ENCODE measurements at regions not wholly inside any gene's neighbourhood (a gene's known extent, or its start where the extent isn't known, plus 50 kb on each side); places are given as distances from the start of the nearest gene placed in this dataset.

DNA sequence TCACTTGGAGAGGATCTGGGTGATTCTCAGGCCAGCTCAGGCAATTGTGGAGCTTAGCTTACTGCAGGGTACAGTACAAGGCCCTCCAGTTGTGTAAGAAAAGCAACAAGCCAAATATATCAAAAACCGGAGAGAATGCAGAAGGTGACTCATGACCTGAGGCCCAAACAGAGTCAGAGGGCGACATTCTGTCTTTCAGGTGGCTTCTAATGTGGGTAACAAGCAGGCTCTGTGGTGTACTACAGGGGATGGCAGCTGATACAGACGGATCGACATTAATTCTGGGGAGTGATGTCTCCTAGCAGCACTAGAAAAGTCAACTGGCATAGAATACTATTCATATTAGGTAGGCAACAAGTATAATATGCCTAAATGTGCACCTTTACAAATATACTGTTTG lies 219.5 kb upstream of the SOX11 start:
- DNase-seq (ENCODE audit: low read depth, low spot score), result no peak

DNA sequence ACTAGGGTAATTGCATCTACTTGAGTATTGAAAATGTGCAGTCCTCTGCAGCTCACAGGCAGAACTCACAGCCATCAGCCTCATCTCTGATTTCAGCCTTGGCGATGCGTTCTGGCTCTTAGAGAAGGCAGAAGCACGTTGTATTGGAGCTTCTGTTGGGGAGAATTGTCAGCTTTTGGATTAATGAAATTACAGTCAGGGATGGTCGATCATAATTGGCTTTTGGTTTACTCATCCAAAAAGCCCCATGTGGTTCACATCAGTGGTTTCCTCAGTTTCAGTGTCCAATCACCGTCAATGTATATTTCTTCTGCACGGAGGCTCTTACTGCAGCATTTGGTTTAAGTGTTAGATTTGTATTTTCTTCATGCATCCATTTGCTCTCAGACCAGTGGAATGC lies 218.5 kb upstream of the SOX11 start:
- no peak for DNase-seq (ENCODE audit: low read depth, low spot score)

DNA sequence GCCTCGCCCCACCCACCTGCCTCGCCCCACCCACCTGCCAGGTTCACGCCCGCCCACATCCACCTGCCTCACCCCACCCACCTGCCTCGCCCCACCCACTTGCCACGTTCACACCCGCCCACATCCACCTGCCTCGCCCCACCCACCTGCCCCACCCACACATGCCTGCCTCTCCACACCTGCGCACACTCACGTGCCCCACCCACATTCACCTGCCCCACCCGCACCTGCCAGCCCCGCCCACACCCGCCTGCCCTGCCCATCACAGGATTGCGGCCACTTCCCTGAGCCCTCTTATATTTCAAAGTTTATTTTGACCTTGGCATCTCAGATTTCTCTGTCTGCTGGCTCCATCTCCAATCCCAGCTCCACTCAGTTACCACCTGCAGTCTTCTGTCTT lies 217.5 kb upstream of the SOX11 start:
- DNase-seq (ENCODE audit: low read depth, low spot score), result no peak

DNA sequence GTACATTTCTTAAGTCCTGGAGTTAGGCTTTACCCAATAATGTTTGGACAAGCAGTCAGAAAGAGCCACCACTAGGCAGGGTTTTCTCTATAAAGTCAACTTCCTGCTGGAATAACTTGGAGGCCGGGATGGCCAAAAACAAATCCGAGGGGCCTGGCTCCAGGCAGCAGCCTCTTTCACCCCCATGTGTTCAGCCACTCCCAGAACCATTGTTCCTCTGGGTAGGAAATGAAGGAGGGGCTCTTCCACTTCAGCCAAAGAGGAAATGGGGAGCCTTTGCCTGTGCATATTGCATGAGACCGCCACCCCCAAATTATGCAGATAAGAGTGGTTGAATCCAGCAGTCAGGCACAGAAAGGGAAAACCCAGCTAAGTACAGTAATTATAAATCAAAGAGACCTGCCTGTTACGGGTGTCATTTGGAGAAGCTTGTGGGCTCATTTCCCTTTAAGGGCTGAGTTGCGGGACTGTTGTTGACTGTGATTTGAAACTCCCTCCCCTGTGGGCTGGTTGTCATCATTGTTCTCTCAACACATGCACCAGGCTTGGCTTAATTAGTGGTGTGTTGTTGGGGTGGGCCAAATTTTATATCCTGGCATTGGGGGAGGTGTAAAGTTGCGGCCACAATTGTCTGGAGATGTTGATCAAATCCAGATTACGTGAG lies 212.8 kb upstream of the SOX11 start:
- no peak for DNase-seq (ENCODE audit: low read depth, low spot score)

DNA sequence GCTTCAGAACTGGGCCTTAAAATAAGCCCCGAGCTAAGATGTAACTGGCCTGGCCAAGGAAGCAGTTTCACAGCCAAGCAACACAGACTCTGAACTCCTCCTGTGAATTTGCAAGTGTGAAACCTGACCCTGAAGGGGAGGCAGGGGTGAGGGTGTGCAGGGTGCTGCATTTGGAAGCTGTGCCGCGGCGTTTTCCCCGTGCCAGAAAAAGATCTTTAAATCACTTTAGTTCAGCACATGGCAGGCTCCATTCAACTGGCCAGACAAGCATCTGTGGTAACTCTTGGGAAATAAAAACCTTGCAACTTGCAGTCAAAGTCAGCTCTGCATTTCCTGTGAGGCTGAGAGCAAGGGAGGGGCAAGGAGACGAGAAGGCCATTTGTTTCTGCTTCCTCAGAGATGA lies 209.3 kb upstream of the SOX11 start:
- peak; percentile 21 for DNase-seq (ENCODE audit: low read depth, low spot score)

DNA sequence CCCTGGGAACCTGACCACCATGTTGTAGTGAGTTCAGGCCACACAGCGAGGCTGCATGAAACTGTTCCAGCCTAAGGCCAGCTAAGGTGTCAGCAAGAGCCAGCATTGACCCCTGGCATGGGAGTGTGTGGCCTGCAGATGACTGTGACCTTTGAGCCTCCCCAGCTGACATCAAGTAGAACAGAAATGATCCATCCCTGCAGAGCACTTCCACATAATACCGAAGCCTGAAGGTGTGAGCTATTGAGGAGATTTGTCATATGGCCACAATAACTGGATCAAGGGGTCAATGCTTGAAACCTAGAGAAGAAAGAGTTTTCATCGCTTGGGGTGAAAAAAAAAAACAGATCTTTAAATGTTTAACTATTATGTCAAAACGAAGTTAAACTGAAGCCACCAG lies 207.3 kb upstream of the SOX11 start:
- no peak for DNase-seq (ENCODE audit: low read depth, low spot score)

DNA sequence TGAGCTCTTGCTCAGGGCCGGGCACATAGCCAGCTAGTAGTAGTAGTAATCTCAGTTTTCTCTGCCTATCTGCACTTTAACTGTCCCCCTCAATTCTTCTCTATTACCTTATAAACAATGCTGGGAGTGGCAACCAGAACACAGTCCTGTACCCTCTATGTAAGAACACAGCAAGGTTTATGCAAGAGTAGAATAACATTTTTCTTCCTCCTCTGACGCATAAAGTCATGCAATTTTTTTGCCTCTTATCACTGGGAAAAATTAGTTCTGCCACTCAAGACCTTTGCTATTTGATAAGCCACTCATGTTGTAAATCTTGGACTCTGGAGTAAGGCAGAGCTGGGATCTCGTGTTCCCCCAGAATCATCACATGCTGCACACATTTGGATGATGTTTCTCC lies 200.7 kb upstream of the SOX11 start:
- no peak for DNase-seq (ENCODE audit: low read depth, low spot score)

DNA sequence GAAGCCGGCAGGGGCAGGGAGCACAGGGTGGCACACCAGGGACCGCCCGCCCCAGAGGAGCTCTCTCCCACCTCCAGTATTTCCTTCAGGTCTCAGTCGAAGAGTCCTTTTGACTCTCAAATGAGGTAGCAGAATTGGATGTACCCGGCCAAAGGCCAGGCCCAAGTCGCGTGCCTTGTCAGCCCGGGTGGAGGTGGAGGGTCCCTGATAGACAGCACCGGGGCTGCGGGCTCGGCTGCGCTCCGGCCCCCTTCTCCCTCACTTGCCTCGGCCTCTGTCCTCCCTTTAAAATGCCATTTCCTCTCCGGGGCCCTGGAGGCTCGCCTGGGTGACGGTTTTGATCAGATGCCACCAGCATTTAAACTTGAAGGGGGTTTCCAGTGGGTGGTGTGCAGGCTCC lies 198.9 kb upstream of the SOX11 start:
- DNase-seq (ENCODE audit: low read depth, low spot score), result no peak

DNA sequence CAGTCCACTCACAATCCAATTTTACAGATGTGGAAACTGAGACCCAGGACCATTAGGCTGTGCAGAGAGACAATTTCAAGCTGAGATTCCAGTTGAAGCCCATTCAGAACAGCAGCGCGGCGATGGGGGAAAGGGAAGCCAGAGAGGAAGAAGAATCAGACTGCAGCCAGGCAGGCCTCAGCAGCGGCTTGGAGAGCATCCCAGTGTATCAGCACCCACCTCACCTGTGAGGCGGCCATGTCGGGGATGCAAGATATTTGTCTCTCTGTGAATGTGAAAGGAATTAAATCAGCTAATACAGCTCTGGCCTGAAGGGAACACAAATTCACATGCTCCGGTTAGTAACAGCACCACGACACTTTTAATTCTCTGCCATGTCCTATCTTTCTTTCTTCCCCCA lies 198.0 kb upstream of the SOX11 start:
- DNase-seq (ENCODE audit: low read depth, low spot score), result no peak

DNA sequence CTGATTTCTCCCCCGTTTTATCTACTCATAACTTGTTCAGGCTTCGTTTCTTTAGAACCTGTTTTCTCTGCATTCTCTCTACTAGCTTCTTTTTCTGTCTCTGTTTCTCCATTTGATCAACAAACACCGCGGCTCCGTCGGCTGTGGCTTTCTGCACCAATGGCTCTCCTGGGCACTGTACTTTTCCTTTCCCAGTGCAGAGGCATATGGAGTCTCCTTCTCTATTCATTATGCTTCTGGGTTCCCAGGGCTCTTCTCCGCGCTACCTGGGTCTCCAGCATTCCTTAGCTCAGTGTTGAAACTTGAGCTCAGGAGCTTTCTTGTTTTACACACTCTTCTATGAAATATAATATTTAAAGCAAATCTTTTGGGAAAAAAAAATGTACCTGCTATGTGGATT lies 196.6 kb upstream of the SOX11 start:
- no peak for DNase-seq (ENCODE audit: low read depth, low spot score)

DNA sequence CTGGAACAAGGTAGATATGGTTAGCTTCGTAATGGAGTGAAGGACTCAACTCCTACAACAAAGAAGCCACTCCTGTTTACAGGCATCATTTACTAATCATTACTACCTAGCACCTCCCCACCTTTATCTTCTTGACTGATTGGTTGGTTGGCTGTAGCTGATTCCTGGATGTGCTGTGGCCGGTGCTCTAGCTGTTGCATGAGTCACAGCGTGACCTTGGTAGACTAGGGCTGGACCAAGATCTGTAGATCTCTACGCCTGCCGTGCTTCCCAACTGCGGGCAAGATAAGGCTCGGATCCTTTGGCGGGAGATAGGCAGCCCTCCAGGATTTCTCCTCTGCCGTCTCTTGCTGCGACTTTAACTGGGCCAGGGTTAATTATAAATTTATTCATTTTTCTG lies 194.3 kb upstream of the SOX11 start:
- DNase-seq (ENCODE audit: low read depth, low spot score), result no peak

DNA sequence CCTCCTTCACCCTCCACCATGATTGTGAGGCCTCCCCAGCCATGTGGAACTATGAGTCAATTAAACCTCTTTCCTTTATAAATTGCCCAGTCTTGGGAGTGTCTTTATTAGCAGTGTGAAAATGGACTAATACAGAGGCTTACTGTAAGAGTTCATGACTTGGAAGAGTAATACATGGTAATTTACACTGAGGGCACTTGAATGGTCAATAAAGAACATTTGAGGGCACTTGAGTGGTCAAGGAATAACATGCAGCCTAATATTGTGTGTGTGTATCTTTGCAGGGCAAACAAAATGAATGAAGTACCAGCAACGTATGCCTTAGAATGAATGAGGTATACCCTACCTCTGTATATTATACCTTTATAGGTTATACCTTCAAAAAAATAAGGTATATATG lies 190.4 kb upstream of the SOX11 start:
- no peak for DNase-seq (ENCODE audit: low read depth, low spot score)

DNA sequence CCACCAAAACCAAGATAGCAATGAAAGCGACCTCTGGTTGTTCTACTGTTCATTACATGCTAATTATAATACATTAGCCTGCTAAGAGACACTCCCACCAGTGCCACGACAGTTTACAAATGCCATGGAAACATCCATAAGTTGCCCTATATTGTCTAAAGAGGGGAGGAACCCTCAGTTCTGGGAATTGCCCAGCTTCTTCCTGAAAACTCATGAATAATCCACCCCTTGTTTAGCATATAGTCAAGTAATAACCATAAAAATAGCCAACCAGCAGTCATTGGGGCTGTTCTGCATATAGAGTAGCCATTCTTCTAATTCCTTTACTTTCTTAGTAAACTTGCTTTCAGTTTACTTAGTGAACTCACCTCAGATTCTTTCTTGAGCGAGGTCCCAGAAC lies 189.8 kb upstream of the SOX11 start:
- DNase-seq (ENCODE audit: low read depth, low spot score), result no peak

DNA sequence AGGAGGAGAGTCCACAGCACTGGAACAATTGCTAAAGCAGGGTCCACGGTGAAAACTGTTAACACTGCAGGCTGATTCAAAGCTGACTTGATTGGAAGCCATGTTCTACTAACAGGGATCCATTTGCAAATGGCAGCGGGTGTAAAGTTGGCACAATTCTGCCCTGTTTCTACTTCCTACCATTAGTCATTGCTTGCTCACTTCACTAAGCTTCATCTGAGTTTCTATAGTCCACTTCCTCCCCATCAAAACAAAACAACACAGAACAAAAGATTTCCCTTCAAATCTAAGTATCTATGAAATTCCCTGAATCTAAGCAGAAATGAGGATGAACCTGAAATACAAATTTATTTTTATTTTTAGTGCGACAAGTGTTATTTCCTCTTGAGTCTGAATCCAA lies 187.4 kb upstream of the SOX11 start:
- DNase-seq (ENCODE audit: low read depth, low spot score), result no peak

DNA sequence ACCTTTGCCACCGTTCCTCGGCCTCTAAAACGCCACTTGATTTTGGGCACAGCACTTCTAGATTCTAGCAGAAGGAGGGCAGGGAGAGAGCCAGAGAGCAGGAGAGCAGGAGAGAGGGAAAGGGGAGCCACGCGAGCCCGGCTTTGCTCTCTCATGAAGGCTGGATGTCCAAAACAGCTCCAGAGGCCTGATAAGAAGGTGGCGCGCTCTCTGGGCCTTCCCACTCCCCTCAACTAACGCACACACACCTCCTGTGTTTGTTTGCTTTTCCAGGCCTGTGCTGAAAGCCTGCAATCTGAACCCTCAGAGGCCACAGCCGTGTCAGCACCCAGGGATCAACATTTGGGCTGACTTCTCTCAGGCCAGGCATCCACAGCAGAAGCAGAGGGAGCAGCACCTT lies 184.8 kb upstream of the SOX11 start:
- no peak for DNase-seq (ENCODE audit: low read depth, low spot score)

DNA sequence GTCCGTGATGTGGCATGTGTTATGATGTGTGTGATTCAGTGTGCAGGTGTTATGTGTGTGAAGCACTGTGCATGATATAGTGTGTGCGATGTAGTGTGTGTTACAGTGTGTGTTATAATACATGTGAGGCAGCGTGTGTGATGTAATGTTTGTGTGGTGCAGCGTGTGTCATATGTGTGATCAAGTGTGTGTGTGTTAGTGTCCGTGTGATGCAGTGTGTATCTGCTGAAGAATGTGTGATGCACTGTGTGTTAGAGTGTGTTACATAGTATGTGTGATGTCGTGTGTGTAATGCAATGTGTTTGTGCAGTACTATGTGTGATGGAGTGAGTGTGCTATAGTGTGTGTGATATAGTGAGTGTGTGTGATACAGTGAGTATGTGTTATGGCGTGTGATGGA lies 182.8 kb upstream of the SOX11 start:
- no peak for DNase-seq (ENCODE audit: low read depth, low spot score)

DNA sequence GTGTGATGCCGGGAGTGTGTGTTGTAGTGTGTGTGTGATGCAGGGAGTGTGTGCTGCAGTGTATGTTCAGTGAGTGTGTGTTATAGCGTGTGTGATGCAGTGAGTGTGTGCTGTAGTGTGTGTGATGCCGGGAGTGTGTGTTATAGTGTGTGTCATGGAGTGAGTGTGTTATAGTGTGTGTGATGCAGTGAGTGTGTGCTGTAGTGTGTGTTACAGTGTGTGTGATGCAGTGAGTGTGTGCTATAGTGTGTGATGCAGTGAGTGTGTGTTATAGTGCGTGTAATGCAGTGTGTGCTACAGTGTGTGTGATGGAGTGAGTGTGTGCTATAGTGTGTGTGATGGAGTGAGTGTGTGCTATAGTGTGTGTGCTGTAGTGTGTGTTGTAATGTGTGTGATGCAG lies 182.1 kb upstream of the SOX11 start:
- no peak for DNase-seq (ENCODE audit: low read depth, low spot score)

DNA sequence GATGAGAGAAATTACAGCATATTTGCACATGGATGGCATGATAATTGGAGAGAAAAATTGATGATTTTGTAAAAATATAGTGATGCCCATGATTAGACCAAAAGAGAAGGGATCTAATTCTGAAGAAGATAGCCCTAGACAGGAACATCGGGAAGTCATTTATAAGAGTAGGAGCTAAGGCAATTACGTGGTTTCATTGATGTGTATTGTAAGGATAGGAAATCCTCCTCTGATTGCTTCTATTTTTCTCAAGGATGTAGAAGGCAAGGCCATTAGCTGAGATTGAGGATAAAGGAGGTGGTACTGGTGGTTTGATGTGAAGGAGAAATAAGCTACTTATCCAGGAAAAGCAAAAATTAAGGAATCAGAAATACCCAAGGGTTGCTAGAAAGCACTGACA lies 176.5 kb upstream of the SOX11 start:
- no peak for DNase-seq (ENCODE audit: low read depth, low spot score)

DNA sequence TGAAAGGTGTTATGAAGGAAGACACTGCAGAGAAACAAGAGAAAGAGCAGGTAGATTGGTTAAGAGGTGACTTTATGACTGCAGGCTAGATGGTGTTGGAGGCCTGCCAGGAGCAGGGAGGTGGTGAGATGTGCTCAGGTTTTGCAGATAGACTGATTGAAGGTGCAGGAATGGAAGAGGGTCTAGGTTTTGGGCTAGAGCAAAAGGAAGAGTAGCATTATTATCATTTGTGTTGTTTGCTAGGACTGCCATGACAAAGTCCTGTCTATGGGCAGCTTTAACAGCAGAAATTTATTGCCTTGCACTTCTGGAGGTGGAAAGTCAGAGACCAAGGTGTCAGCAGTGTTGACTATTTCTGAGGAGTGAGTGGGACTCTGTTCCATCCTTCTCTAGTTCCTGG lies 172.9 kb upstream of the SOX11 start:
- no peak for DNase-seq (ENCODE audit: low read depth, low spot score)

DNA sequence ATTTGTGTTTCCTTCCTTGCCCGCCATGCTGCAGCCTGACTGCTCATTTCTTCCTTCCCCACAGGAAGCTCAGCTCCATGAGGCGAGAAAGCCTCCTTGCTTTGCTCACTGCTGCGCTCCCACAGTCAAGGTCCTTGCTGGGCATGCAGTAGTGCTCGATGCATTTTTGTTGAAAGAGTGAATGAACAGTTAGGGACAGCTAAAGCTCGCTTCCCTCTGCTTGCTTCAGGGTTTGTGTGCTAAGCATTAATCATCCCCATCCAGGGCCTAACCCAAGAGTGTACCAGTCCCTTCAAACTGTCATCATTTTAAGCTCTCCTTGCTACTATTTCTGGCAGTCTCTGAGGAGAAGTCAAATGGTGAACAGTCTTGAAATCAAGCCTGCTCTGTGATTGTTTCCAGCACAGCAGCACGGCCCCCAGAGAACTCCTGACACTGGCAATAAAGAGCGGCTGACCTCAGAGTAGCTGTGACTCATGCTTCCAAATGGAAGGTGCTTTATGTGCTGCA lies 171.7 kb upstream of the SOX11 start:
- DNase-seq (ENCODE audit: low read depth, low spot score), result no peak

DNA sequence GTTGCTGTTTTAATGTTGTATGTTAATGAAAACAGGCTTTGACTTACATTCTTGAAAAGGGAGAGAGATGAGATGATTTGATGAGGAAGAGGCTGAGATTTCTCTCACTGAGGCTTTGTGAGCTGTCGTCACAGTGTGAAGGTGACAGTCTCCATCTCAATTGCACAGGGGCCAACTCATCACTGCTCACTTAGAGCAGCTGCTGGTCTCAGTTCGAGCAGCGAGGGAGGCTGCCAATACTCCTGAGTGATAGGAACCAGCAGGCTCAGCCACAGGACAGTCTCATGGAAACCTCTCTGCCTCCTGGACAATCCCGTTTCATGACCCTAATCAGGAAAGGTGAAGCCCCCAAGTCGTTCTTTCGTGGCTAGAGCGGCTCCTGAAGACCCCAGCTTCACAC lies 170.7 kb upstream of the SOX11 start:
- no peak for DNase-seq (ENCODE audit: low read depth, low spot score)

DNA sequence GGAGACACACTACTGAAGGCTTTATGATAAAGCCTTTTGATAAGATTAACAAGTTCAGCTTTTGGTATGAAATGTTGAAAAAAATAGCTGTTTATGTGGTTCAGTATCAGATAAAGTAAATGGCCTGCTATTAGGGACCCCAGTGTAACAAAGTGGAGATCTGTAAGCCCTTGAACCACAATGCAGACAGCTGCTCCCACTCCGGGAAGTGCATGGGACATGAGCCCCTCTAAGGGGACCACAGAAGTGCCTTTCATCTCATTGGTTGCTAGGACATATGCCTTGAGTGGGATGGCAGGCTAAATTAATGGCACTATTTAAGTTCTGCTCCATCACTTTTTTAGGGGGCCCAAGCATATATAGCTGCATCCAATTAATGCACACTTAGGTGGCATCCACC lies 167.6 kb upstream of the SOX11 start:
- DNase-seq (ENCODE audit: low read depth, low spot score), result no peak

DNA sequence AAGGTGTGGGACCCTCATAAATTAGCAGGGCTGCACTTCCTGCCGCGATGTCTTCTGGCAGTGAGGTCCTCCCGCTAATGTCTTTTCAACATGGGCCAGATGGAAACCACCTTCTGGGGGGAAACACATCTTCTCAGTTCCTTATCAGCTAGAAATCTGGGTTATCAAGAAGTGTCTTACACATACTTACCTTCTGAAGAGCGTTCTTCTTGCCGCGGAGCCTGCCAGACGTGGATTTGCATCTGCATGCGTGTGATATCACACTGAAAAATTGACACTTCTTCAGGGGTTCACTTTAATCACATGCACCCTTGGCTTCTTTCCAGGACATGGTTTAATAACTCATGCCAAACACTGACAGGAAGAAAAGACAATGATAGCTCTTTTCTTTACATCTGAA lies 163.5 kb upstream of the SOX11 start:
- no peak for DNase-seq (ENCODE audit: low read depth, low spot score)

DNA sequence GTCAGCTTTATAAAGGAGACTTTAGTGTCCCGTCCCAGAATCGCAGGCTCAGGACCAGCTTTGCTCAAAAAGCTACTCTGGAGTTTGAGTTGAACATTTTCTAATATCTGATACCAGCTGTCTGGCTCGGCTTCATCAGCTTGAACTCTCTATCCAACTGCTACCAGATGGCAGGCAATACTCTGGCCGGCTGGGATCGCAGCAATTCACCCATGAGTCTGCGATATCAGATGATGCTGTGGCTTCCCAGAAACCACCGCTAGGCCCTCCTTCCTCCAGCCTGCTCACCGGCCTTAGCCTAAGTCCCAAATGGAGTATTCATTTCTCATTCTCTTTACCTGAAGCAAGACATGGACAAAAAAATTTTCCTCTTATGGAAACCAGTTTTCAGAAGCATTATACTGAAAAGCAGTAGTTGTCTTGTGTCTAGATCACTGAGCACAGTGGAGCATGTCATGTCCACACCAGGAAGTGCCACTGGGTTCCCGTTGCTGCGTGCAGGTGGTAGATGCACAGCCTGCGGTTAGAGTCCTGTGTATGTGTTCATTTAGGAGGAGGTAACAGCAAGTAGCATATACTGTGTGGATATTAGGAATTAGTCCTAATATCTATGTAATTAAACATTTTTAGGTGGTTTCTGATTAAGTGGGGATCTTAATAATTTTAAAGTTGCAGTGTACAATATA lies 162.0 kb upstream of the SOX11 start:
- DNase-seq (ENCODE audit: low read depth, low spot score), result no peak

All from smooth muscle cell of the brain vasculature (primary cell).